ENCODE measurements at regions not wholly inside any gene's neighbourhood (a gene's known extent, or its start where the extent isn't known, plus 50 kb on each side); places are given as distances from the start of the nearest gene placed in this dataset.

DNA sequence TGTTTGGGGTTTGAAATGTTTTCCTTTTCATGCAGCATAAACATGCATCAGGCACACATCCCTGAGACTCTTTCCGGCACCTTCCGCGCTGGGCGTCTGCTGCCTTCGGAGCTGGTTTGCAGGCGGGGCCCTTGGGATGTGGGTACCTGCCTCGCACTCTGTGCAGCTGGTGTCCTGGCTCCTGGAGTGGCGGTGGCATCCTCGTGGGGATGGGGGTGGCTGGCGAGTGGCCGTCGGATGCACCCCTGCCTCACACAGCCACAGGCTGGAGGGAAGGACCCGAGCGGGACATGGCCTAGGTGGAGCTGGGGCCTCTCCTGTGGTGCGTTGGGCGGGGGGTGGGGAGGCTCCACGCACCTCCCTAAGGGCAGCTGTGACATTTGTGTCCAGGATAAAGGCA, 68.5 kb upstream of the ADGRA1 start:
- peaks cover 2% of the 10 kb centered on the region in 2 experiments for H3K4me1 Mint-ChIP-seq

More for the DNA sequence above, 68.5 kb upstream of the ADGRA1 start:
- Histone ChIP-seq H4K91ac (ENCODE audit: insufficient read length, low read depth, low read length) (no peak overlapping the region), H3K79me1 (ENCODE audit: insufficient read depth, low read depth, low read length, poor library complexity, severe bottlenecking) (no peaks in the 10 kb centered on the region), H3K79me2 (ENCODE audit: insufficient read depth, low read length) (no peaks in the 10 kb centered on the region), H2BK12ac (ENCODE audit: insufficient read length, low read depth, low read length) (no peak overlapping the region), H2BK20ac (ENCODE audit: low read depth, low read length, poor library complexity, severe bottlenecking) (no peak overlapping the region), H2AFZ (ENCODE audit: low read length) (no peak overlapping the region), H3K4me2 (ENCODE audit: insufficient read depth, insufficient read length, low read length) (no peak overlapping the region), H3K27me3 (ENCODE audit: insufficient read depth, low read length) (no peaks in the 10 kb centered on the region), H3K18ac (ENCODE audit: insufficient read length, low read depth, low read length) (no peak overlapping the region), H3K56ac (ENCODE audit: insufficient read length, low read depth, low read length) (no peak overlapping the region), H3K4ac (ENCODE audit: low read depth, low read length) (no peak overlapping the region), H3K4me1 (ENCODE audit: insufficient read depth, low read length) (no peaks in the 10 kb centered on the region), H3K23me2 (ENCODE audit: insufficient read length, low read depth, low read length, poor library complexity, severe bottlenecking) (no peaks in the 10 kb centered on the region), H4K8ac (replicated peaks; ENCODE audit: insufficient read length, low read depth, low read length) (no peak overlapping the region), H2AK5ac (ENCODE audit: insufficient read length, low read length) (no peak overlapping the region), H2BK5ac (ENCODE audit: insufficient read length, low read length) (no peak overlapping the region), H2BK15ac (ENCODE audit: low read depth, low read length) (no peak overlapping the region), H3K14ac (ENCODE audit: insufficient read depth, low read length) (no peak overlapping the region), H4K5ac (ENCODE audit: insufficient read length, low read depth, low read length) (no peak overlapping the region), H3K27ac (ENCODE audit: insufficient read length, low read depth, low read length) (no peak overlapping the region), H3K23ac (ENCODE audit: insufficient read length, low read depth, low read length) (no peak overlapping the region), H2BK120ac (ENCODE audit: low read depth, low read length, poor library complexity, severe bottlenecking) (no peak overlapping the region), H3K9ac (ENCODE audit: extremely low read depth, insufficient read length, low read length) (no peak overlapping the region), H3T11ph (ENCODE audit: low read length) (no peak overlapping the region), H4K20me1 (ENCODE audit: control insufficient read depth, insufficient read depth, insufficient read length) (no peaks in the 10 kb centered on the region), H3K9me3 (ENCODE audit: control insufficient read depth, low read depth, low read length) (no peaks in the 10 kb centered on the region)
- Mint-ChIP-seq H3K4me3 (no peak overlapping the region), H3K27ac (no peak overlapping the region), H3K36me3 (ENCODE audit: insufficient read depth in 1 of 3, low read depth in 3 of 3) (no peaks in the 10 kb centered on the region), H3K27me3 (ENCODE audit: low read depth) (peaks cover 9% of the 10 kb centered on the region), H3K9me3 (peaks cover 0 to 2% of the 10 kb centered on the region in 2 experiments; a peak in 1 of 5 replicates)
- WGBS (ENCODE audit: extremely low coverage, insufficient read length, low lambda C conversion rate), result no CpG with 5 or more reads among the region's 17 CpGs
- TF ChIP-seq, protein P1, sequence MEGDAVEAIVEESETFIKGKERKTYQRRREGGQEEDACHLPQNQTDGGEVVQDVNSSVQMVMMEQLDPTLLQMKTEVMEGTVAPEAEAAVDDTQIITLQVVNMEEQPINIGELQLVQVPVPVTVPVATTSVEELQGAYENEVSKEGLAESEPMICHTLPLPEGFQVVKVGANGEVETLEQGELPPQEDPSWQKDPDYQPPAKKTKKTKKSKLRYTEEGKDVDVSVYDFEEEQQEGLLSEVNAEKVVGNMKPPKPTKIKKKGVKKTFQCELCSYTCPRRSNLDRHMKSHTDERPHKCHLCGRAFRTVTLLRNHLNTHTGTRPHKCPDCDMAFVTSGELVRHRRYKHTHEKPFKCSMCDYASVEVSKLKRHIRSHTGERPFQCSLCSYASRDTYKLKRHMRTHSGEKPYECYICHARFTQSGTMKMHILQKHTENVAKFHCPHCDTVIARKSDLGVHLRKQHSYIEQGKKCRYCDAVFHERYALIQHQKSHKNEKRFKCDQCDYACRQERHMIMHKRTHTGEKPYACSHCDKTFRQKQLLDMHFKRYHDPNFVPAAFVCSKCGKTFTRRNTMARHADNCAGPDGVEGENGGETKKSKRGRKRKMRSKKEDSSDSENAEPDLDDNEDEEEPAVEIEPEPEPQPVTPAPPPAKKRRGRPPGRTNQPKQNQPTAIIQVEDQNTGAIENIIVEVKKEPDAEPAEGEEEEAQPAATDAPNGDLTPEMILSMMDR (conservative IDR thresholded peaks at IDR 0.05), result no peak
- DNase-seq, result no peak

All from H9 (cell line).